Adrenal gland (tissue), 9 donors: ENCODE measurements at regions not wholly inside any gene's neighbourhood (a gene's known extent, or its start where the extent isn't known, plus 50 kb on each side); places are given as distances from the start of the nearest gene placed in this dataset.

Experiments
- DNase-seq, 7 donors: peaks; one replicate each; pipeline ENCODE4 v3.0.0-alpha.2; 2019 to 2020
- H3K27ac ChIP-seq, 5 donors: fragments of 200-600 bp; sonication (generic) in 4 of 5; 1 replicate in 3 of 5; 2 replicates in 2 of 5; pipeline versions ENCODE4 v1.5.1 to v1.8.0; 2016 to 2020; ENCODE audit warnings: mild to moderate bottlenecking in 1 of 5
- H3K27me3 ChIP-seq: fragments of 200-600 bp; 2 replicates; pipeline ENCODE4 v1.8.0; 2021
- H3K36me3 ChIP-seq, 2 donors: fragments of 200-600 bp; replicated peaks in 1 of 2; 1 replicate in 1 of 2; 2 replicates in 1 of 2; pipeline versions ENCODE4 v1.5.1 to v1.8.0; 2018 to 2022
- H3K4me1 ChIP-seq, 2 donors: fragments of 200-600 bp; replicated peaks in 1 of 2; 1 replicate in 1 of 2; 2 replicates in 1 of 2; pipeline versions ENCODE4 v1.5.1 to v1.8.0; 2018 to 2021
- H3K4me3 ChIP-seq, 4 donors: fragments of 200-600 bp; sonication (generic) in 3 of 4; one replicate each; pipeline ENCODE4 v1.5.1; 2016 to 2018
- H3K9me3 ChIP-seq, 3 donors: fragments of 200-600 bp; sonication (generic) in 1 of 3; replicated peaks in 1 of 3; 1 replicate in 2 of 3; 2 replicates in 1 of 3; pipeline versions ENCODE4 v1.5.1 to v1.8.0; 2016 to 2021
- CTCF ChIP-seq, 6 experiments: fragments of 450-650 bp in 4 of 6; fragments of 200-600 bp in 2 of 6; sonication (generic) in 1 of 6; IDR thresholded peaks; 1 replicate in 5 of 6; 2 replicates in 1 of 6; pipeline versions ENCODE4 v1.5.1 to v1.8.0; 2016 to 2021; ENCODE audit warnings: antibody characterized with exemption in 6 of 6, mild to moderate bottlenecking in 2 of 6, moderate library complexity in 1 of 6
- POLR2A ChIP-seq, 2 donors: fragments of 450-650 bp; IDR thresholded peaks; one replicate each; pipeline ENCODE4 v1.6.1; 2017; ENCODE audit warnings: antibody characterized with exemption in 2 of 2, mild to moderate bottlenecking in 2 of 2, moderate library complexity in 1 of 2
- WGBS, 4 donors: extraction: QIAGEN DNeasy Blood & Tissue Kit in 2 of 4; methylation state at CpG; one replicate each; pipeline versions ENCODE4 v1.1.5 to v1.1.7; 2013 to 2017; 5-methylcytosine and 5-hydroxymethylcytosine counted together
- intact Hi-C, 2 donors: fragments of 100-400 bp; cut with DNase I; formaldehyde crosslinking; loops; one replicate each; pipeline versions ENCODE4 v1.14.1 to v1.15.0; 2022 to 2023
- donor health status: healthy with polysubstance abuse.
- donor health status: Bipolar disorder and iron deficiency.
- donor health status: DM: yes; HTN: yes; CAD: no.
- donor health status: DM: no; HTN: no; CAD: no.
- donor health status: DM: no; HTN: no; CAD: no.

GRCh38 chr5:35482167-35482755, 135.4 kb upstream of the SPEF2 start:
- 83 to 94% (median 90%) methylated on average over 5 of the region's 5 CpGs for WGBS, 4 donors
- peaks cover 0 to 9% of the 10 kb centered on the region in 2 donors for H3K4me1 ChIP-seq
- intact Hi-C loops, result no loop called here
- no peaks in the 10 kb centered on the region for H3K27me3 ChIP-seq
- H3K27ac ChIP-seq, result no peak overlapping the region
- H3K36me3 ChIP-seq, result no peaks in the 10 kb centered on the region
- no peak overlapping the region for H3K4me3 ChIP-seq
- no peak for DNase-seq
- TF ChIP-seq CTCF (IDR thresholded peaks at IDR 0.05), result no peak
- TF ChIP-seq POLR2A (IDR thresholded peaks at IDR 0.05), result no peak
- H3K9me3 ChIP-seq, result no peaks in the 10 kb centered on the region

GRCh38 chr5:35478856-35479682, 138.6 kb upstream of the SPEF2 start:
- peak overlapping the region in 1 of 4 donors; percentile 33 for H3K4me3 ChIP-seq
- DNase-seq, result no peak
- peaks cover 4 to 9% of the 10 kb centered on the region in 2 donors for H3K4me1 ChIP-seq
- peak overlapping the region in 3 of 5 donors; percentile 30 to 60 (median 39) for H3K27ac ChIP-seq
- WGBS, 4 donors, result 65 to 76% (median 68%) methylated on average over 5 of the region's 5 CpGs
- TF ChIP-seq CTCF (IDR thresholded peaks at IDR 0.05) (no peak), POLR2A (IDR thresholded peaks at IDR 0.05) (no peak)
- no peaks in the 10 kb centered on the region for H3K36me3 ChIP-seq
- H3K9me3 ChIP-seq, result no peaks in the 10 kb centered on the region
- no peaks in the 10 kb centered on the region for H3K27me3 ChIP-seq
- intact Hi-C loops, result no loop called here

GRCh38 chr5:35477911-35478310, 139.8 kb upstream of the SPEF2 start:
- no peak for TF ChIP-seq POLR2A (IDR thresholded peaks at IDR 0.05)
- TF ChIP-seq CTCF (IDR thresholded peaks at IDR 0.05), result no peak
- DNase-seq, result no peak
- Histone ChIP-seq H3K4me1 (peaks cover 3 to 4% of the 10 kb centered on the region in 2 donors), H3K4me3 (no peak overlapping the region), H3K27ac (no peak overlapping the region), H3K27me3 (no peaks in the 10 kb centered on the region), H3K36me3 (no peaks in the 10 kb centered on the region), H3K9me3 (no peaks in the 10 kb centered on the region)
- intact Hi-C loops, result no loop called here

- H3K4me1 ChIP-seq, result peaks cover 0 to 4% of the 10 kb centered on the region in 2 donors
- DNase-seq, result no peak
- no peak overlapping the region for H3K27ac ChIP-seq
- H3K27me3 ChIP-seq, result no peaks in the 10 kb centered on the region
- H3K9me3 ChIP-seq, result no peaks in the 10 kb centered on the region
- intact Hi-C loops, result no loop called here
- no peak for TF ChIP-seq CTCF (IDR thresholded peaks at IDR 0.05)
- TF ChIP-seq POLR2A (IDR thresholded peaks at IDR 0.05), result no peak
- no peak overlapping the region for H3K4me3 ChIP-seq
- H3K36me3 ChIP-seq, result no peaks in the 10 kb centered on the region
Observed at GRCh38 chr5:35477321-35477720, 140.3 kb upstream of the SPEF2 start.
